Dedifferentiated amniotic fluid mesenchymal stem cell (primary cell): ENCODE measurements at regions not wholly inside any gene's neighbourhood (a gene's known extent, or its start where the extent isn't known, plus 50 kb on each side); places are given as distances from the start of the nearest gene placed in this dataset.

Source experiments
- DNase-seq: peaks from one replicate; pipeline ENCODE4 v3.0.0-alpha.2; 2016; ENCODE audit errors: extremely low spot score

GRCh38 chr4:89427782-89428181, 120.2 kb upstream of the GPRIN3 start:
- no peak for DNase-seq

GRCh38 chr4:89425023-89425422, 117.4 kb upstream of the GPRIN3 start:
- DNase-seq = no peak

DNA sequence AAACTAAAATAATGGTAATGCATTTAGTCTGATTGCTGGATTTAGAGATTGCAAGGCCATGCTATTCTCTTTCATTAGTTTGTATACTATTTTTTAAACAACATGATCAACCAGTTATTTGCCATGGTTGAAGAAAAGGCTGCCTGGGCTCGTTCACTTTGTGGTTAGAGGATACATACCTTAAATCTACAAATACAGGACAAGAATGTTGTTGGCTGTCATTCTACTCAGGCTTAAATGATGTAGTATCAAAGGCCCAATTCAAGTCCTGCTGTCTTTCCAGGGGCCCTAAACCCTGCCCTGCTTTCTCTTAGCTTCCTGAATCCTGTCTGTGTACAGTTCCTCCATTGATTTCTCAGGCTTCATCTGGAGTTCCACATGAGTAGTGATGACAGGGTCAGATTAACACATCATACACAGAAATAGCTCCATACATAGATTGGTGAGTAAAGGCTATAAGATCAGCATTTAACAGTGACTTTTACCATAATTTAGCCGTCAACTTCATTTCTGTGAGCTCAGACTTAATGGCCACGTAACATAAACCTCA, 114.9 kb upstream of the GPRIN3 start:
- DNase-seq = no peak

GRCh38 chr4:89420507-89420906, 112.9 kb upstream of the GPRIN3 start:
- no peak for DNase-seq

GRCh38 chr4:89419111-89419695, 111.6 kb upstream of the GPRIN3 start:
- DNase-seq = no peak

DNA sequence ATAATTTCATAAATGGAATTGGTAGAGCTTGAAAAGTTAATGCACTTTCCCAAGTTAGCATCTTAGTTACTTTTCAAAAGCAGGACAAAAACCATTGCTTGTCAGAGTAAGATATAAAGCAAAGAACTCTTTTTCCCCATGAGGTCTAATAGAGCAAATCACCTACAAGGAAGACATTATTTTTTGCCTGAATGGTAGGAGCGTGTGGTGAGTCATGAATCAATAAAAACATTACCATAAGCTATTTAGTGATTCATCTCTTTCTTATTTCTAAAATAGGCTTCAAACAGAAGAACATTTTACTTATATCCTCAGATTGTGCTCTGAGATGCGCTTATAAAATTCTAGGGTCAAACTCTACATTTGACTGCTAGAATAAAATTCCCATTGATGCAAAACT, 109.4 kb upstream of the GPRIN3 start:
- DNase-seq = no peak

GRCh38 chr4:89413518-89413917, 105.9 kb upstream of the GPRIN3 start:
- no peak for DNase-seq

DNA sequence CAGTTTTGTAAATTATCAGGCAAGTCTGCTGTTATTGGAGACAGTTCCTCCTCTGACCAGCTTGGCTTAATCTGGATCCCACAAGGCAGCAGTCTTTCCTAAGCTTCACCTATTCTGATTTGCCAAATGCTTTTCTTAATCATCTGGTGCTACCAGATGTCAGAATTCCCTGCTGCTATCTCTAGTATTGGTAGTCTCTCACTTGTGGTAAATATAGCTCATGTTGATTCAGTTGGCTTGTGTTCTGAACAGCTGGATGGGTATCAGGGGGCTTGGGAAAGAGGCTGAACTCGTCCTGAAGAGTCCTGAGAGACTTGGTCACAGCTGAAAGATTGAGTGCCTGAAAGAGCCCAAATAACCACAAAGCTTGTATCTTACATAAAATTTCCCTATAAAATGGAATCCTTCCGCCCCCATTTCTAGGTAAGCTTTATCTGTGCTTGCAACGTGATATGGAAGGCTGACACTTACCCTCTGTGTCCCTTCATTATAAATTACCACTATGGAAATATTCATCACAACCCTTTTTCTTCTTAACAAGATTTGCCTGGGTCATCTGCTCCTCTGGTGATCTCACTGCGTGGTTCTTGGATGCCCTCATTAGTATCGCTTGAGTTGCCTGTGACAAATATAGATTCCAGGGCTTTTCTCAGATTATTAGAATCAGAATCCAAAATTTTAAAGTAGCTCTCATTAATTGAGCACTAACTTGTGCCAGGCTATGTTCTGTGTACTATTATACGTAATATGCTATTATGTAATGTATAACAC, 104.1 kb upstream of the GPRIN3 start:
- DNase-seq = no peak

DNA sequence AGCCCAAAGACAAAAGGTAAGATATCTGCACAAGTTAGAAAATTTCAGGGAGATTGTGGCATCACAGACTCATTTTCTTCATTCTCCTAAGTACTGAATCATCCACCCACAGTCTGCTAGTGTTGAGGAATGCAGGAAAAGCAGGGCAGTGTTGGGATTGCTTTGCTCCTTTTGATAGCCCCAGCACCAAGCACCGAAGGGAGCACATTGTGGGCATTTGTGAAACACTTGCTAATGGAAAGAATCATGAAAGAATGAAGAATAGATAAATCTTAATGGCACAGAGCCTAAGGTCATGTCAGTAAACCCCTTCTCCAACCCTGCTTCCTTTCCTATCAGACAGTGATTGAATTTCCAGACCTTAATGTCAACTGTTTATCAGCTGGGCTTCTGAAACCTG, 103.1 kb upstream of the GPRIN3 start:
- DNase-seq = peak; percentile 55

- DNase-seq = no peak
These were observed 96.9 kb upstream of the GPRIN3 start for GRCh38 chr4:89404530-89404929.

- no peak for DNase-seq
These were observed 96.2 kb upstream of the GPRIN3 start for GRCh38 chr4:89403826-89404225.

DNA sequence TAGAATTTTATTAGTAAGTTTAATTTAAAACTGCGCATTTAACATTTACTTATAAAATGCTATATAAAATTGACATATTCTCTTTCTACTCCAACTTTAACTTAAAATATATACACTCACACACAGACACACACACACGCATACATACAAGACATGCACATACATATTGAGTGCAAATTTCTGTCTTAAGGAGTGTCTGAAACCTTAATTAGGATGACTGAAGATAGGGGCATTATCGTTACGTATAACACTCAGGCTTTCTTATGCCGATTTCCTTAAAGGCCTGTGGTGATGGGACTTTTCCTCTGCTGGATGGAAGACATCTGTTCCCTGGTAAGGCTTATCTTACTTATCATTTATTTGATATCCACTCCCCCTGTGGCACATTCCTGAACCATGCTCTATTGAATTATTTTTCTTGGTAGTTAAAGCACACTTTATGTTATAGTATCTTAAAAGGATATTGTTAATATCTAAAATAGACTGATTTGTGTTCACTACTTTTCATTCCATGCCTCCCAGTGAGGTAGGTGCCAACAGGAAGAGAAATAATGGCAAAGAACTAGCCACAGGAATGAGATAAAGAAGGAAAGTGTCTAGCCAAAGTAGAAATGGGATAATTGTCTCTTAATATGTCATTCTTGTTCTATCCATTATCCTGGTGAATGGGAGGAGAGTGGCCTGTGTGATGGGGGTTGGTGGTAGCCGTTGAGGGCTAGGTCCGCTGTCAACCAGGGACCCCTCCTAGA, 92.9 kb upstream of the GPRIN3 start:
- DNase-seq = no peak

DNA sequence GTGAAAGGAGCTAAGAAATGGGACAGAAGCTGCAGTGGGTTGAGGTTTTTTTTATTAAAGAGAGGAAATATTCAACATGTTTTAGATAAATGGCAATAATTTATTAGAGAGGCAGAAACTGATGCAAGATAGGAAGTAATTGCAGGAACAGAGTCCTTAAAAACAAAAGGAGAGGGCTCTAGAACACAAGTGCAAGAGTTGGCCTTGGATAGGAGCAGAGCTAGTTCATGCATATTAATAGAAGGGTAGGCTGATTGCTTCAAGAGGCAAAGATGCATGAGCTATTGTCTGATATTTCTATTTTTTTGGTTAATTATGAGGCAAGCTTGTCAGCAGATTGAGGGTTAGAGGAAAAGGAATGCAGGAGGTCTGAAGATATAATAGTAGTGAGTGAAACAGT, 91.0 kb upstream of the GPRIN3 start:
- no peak for DNase-seq

DNA sequence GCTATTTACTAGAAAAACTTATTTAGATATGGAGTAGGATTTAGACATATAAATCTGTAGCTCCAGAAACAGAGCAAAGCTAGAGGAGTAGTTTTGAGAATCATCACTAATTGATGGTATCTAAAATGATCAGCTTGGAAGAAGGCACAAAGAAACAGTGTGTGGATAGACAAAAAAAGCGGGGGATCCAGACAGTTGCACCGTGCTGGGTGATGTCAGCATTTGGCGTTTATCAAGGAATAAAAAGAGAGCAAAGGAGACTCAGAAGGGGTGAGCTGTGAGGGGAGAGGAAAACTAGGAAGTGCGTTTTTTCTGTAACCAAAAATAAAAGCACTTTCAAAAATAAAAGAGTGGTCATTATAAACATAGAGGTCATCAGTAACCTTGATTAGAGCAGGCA, 90.5 kb upstream of the GPRIN3 start:
- no peak for DNase-seq

DNA sequence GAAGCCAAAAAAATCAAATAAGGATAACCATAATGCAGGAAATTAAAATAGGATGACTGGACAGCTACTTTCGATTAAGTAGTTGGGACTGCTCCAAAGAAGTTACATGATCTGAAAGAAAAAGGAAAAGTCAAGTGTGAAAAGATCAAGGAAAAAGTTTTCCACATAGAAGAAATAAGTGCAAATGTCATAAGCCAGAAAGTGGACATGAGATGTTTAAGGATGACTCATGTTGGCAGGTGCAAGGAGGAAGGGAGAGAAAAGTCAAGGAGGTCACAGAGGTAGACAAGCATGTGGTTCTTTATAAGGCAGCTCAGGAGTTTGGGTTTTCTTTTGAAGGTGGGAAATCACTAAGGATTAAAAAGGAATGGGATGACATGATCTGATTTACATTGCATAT, 89.8 kb upstream of the GPRIN3 start:
- DNase-seq = no peak

- no peak for DNase-seq
These were observed 74.8 kb upstream of the GPRIN3 start for GRCh38 chr4:89382439-89382838.

DNA sequence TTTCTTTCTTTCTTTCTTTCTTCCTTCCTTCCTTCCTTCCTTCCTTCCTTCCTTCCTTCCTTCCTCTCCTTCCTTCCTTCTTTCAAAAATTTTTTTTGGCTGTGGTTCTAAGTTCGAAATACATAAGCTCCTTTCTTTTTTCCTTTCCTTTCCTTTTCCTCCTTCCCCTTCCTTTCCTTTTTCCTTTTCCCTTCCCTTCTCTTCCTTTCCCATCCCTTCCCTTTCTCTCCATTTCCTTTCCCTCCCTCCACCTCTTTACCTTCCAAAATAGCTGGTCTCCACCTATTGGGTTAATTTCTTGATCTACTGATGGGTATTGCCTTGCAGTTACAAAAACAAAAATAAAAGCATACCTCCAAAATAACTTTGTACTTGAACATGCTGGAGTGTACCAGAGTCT, 73.4 kb upstream of the GPRIN3 start:
- DNase-seq = no peak

GRCh38 chr4:89379511-89380044, 72.0 kb upstream of the GPRIN3 start:
- no peak for DNase-seq

GRCh38 chr4:89373394-89373793, 65.8 kb upstream of the GPRIN3 start:
- DNase-seq = no peak

DNA sequence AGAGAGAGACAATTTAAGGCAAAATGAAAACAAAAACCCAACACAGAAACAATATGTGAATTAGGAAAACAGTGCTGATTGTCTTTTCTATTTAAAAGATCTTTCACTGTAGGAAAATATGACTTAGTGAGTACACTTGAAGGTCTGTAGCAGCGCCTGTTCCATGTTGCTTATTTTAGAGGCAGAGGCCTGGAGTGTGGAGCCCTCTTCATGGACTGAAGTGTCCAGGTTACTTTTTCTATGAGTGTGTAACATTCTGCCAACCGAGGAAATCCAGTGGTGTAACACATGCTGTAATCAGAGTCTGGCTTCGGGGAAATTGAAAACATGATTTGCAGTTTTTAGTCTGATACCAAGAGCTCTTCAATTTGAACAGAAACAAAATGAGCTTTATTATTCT, 64.0 kb upstream of the GPRIN3 start:
- DNase-seq = no peak

- DNase-seq = no peak
These were observed 62.0 kb upstream of the GPRIN3 start for GRCh38 chr4:89369581-89369980.

GRCh38 chr4:89368861-89369260, 61.3 kb upstream of the GPRIN3 start:
- DNase-seq = no peak

- no peak for DNase-seq
These were observed 58.2 kb upstream of the GPRIN3 start for GRCh38 chr4:89365776-89366175.
